ENCODE measurements at regions not wholly inside any gene's neighbourhood (a gene's known extent, or its start where the extent isn't known, plus 50 kb on each side); places are given as distances from the start of the nearest gene placed in this dataset.
"Not testable (repeated sequence)": the region's sequence is repeated elsewhere in the genome, so short reads cannot be mapped to it uniquely, and the experiment has no call there.

GRCh38 chr3:166527325-166527724 lies 690.1 kb upstream of the BCHE start:
- no peak overlapping the region for H3K27ac ChIP-seq
- no peak for TF ChIP-seq ZFX (IDR thresholded peaks at IDR 0.05)
- no peak for TF ChIP-seq CTCF (conservative IDR thresholded peaks at IDR 0.05)

- TF ChIP-seq ZFX (IDR thresholded peaks at IDR 0.05) (no peak), CTCF (conservative IDR thresholded peaks at IDR 0.05) (no peak)
- no peak overlapping the region for H3K27ac ChIP-seq
Measured at GRCh38 chr3:166526881-166527280, 689.7 kb upstream of the BCHE start.

- TF ChIP-seq ZFX (IDR thresholded peaks at IDR 0.05) (no peak), CTCF (conservative IDR thresholded peaks at IDR 0.05) (no peak)
- H3K27ac ChIP-seq = no peak overlapping the region
Measured at GRCh38 chr3:166522017-166522416, 684.8 kb upstream of the BCHE start.

- TF ChIP-seq CTCF (conservative IDR thresholded peaks at IDR 0.05) = no peak
- no peak for TF ChIP-seq ZFX (IDR thresholded peaks at IDR 0.05)
- no peak overlapping the region for H3K27ac ChIP-seq
Measured at GRCh38 chr3:166519443-166519842, 682.2 kb upstream of the BCHE start.

GRCh38 chr3:166518040-166518439 lies 680.8 kb upstream of the BCHE start:
- H3K27ac ChIP-seq = no peak overlapping the region
- TF ChIP-seq ZFX (IDR thresholded peaks at IDR 0.05) (no peak), CTCF (conservative IDR thresholded peaks at IDR 0.05) (no peak)

GRCh38 chr3:166510382-166510781 lies 673.2 kb upstream of the BCHE start:
- no peak overlapping the region for H3K27ac ChIP-seq
- TF ChIP-seq CTCF (conservative IDR thresholded peaks at IDR 0.05) = no peak
- no peak for TF ChIP-seq ZFX (IDR thresholded peaks at IDR 0.05)

GRCh38 chr3:166500420-166500819 lies 663.2 kb upstream of the BCHE start:
- not testable (repeated sequence) for H3K27ac ChIP-seq

GRCh38 chr3:166499636-166500035 lies 662.4 kb upstream of the BCHE start:
- no peak overlapping the region for H3K27ac ChIP-seq
- TF ChIP-seq ZFX (IDR thresholded peaks at IDR 0.05) = no peak
- no peak for TF ChIP-seq CTCF (conservative IDR thresholded peaks at IDR 0.05)

Data from C4-2B (cell line).